ENCODE measurements at regions not wholly inside any gene's neighbourhood (a gene's known extent, or its start where the extent isn't known, plus 50 kb on each side); places are given as distances from the start of the nearest gene placed in this dataset.

GRCh38 chr15:81511138-81511537 lies 137.1 kb upstream of the TMC3 start:
- ChIA-PET CTCF (interaction anchor here (0.8 to 1.6 kb wide), 2 partner anchors 29 to 245 kb away, joined by 4 read pairs; no protein-coding TSS in a partner anchor), POLR2A (no interaction called here)
- H3K79me2 ChIP-seq (ENCODE audit: insufficient read depth), result no peaks in the 10 kb centered on the region
- H3K4me1 ChIP-seq (ENCODE audit: control insufficient read depth in 1 of 2, insufficient read depth in 2 of 2, low read depth in 1 of 2, low read length in 1 of 2), result peaks cover 0 to 8% of the 10 kb centered on the region in 2 experiments; a peak in 1 of 4 replicates
- TF ChIP-seq CHD2 (IDR thresholded peaks at IDR 0.05; ENCODE audit: low read length, partially characterized antibody), result no peak
- no peak for TF ChIP-seq RCOR1 (IDR thresholded peaks at IDR 0.05; ENCODE audit: low read length)
- peak; percentile 35 to 86; a peak in 2 of 4 replicates for TF ChIP-seq EP300 (IDR thresholded peaks at IDR 0.05; ENCODE audit: borderline replicate concordance in 1 of 2, low read depth in 1 of 2, low read length in 1 of 2)
- TF ChIP-seq FOSL2 (IDR thresholded peaks at IDR 0.05; ENCODE audit: borderline replicate concordance, low read depth), result peak; percentile 71
- no peak for TF ChIP-seq GATA2 (CRISPR knock-in tag; IDR thresholded peaks at IDR 0.05)
- TF ChIP-seq YY1 (IDR thresholded peaks at IDR 0.05; ENCODE audit: low read depth), result no peak
- no peak for TF ChIP-seq USF2 (IDR thresholded peaks at IDR 0.05; ENCODE audit: borderline replicate concordance, low read depth, low read length)
- 0 out of 2 replicates have a peak, but pooled peaks have one; percentile 16 for TF ChIP-seq MEF2A (IDR thresholded peaks at IDR 0.05; ENCODE audit: borderline replicate concordance, low read depth)
- TF ChIP-seq RAD21 (IDR thresholded peaks at IDR 0.05; ENCODE audit: low read length), result no peak
- TF ChIP-seq POLR2AphosphoS5 (IDR thresholded peaks at IDR 0.05; ENCODE audit: low read depth, low read length), result peak; percentile 19; the same call in 1 of the 2 replicates
- peak; percentile 67; the same call in 1 of the 2 replicates for TF ChIP-seq TEAD4 (IDR thresholded peaks at IDR 0.05; ENCODE audit: borderline replicate concordance, insufficient read depth)
- TF ChIP-seq PBX3 (IDR thresholded peaks at IDR 0.05), result peak; percentile 84
- TF ChIP-seq TCF12 (IDR thresholded peaks at IDR 0.05), result peak; percentile 98
- no peak for TF ChIP-seq ZBTB33 (IDR thresholded peaks at IDR 0.05; ENCODE audit: borderline replicate concordance, low read depth)
- TF ChIP-seq TAF1 (IDR thresholded peaks at IDR 0.05; ENCODE audit: borderline replicate concordance, low read depth, low read length), result no peak
- no peak for TF ChIP-seq CTCF (IDR thresholded peaks at IDR 0.05)
- peak; percentile 84; the same call in 1 of the 2 replicates for TF ChIP-seq NFIC (IDR thresholded peaks at IDR 0.05; ENCODE audit: borderline replicate concordance)
- TF ChIP-seq JUND (IDR thresholded peaks at IDR 0.05), result peak; percentile 76
- TF ChIP-seq IRF3 (IDR thresholded peaks at IDR 0.05; ENCODE audit: low read depth, low read length), result no peak
- TF ChIP-seq ELF1 (IDR thresholded peaks at IDR 0.05), result no peak
- H3K4me2 ChIP-seq, result 0 out of 2 replicates have a peak overlapping the region, but pooled peaks have one; percentile 21
- DNase-seq, result no peak
- H3K4me3 ChIP-seq (ENCODE audit: low read depth in 2 of 2, low read length in 1 of 2), result no peak overlapping the region
- no peaks in the 10 kb centered on the region for H4K20me1 ChIP-seq (ENCODE audit: insufficient read depth)
- H3K27me3 ChIP-seq (ENCODE audit: insufficient read depth), result no peaks in the 10 kb centered on the region
- no peaks in the 10 kb centered on the region for H3K9me3 ChIP-seq
- no peak overlapping the region for H2AFZ ChIP-seq (ENCODE audit: low read depth)
- peaks cover 30% of the 10 kb centered on the region for H3F3A ChIP-seq (replicated peaks; ENCODE audit: insufficient read depth)
- peak overlapping the region in 1 of 2 experiments; percentile 81; a peak in 2 of 4 replicates for H3K27ac ChIP-seq (ENCODE audit: low read depth in 2 of 2, low read length in 1 of 2)
- WGBS (ENCODE audit: low lambda C conversion rate), result 6% methylated on average over 3 of the region's 3 CpGs
- H3K9me2 ChIP-seq, result no peaks in the 10 kb centered on the region
- H3K36me3 ChIP-seq (replicated peaks in 1 of 2; ENCODE audit: control insufficient read depth in 1 of 2, insufficient read depth in 2 of 2, low read length in 1 of 2), result no peaks in the 10 kb centered on the region
- H3K9ac ChIP-seq, result peak overlapping the region; percentile 32; the same call in 1 of the 2 replicates
